ENCODE measurements at regions not wholly inside any gene's neighbourhood (a gene's known extent, or its start where the extent isn't known, plus 50 kb on each side); places are given as distances from the start of the nearest gene placed in this dataset.

DNA sequence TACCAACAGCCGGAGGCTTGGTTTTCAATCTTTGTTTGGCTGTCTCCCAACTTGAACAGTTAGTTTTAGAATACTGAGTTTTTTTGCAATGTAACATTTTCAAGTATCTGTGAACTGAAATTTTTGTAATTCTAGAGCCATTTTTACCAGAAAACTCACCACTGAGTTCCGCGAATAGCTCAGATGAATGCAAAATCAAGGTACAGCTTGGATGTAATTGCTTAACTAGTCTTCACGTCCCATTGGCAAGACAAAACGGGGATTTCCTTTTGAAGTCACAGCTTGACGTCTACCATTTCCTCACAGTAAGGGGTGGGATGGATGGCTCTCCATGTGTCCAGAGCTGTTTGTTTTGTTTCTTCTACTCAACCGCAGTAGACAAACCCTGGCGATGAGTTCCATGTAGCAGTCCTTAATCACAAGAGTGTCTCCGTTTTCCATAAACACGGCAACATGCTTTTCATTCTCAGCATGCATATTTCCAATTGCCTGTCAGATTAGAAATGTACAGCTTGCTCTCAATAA is 55.8 kb upstream of the FGFR2 start:
- TF ChIP-seq, protein P1, sequence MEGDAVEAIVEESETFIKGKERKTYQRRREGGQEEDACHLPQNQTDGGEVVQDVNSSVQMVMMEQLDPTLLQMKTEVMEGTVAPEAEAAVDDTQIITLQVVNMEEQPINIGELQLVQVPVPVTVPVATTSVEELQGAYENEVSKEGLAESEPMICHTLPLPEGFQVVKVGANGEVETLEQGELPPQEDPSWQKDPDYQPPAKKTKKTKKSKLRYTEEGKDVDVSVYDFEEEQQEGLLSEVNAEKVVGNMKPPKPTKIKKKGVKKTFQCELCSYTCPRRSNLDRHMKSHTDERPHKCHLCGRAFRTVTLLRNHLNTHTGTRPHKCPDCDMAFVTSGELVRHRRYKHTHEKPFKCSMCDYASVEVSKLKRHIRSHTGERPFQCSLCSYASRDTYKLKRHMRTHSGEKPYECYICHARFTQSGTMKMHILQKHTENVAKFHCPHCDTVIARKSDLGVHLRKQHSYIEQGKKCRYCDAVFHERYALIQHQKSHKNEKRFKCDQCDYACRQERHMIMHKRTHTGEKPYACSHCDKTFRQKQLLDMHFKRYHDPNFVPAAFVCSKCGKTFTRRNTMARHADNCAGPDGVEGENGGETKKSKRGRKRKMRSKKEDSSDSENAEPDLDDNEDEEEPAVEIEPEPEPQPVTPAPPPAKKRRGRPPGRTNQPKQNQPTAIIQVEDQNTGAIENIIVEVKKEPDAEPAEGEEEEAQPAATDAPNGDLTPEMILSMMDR (IDR thresholded peaks at IDR 0.05): no peak
- TF ChIP-seq POLR2AphosphoS5 (IDR thresholded peaks at IDR 0.05) (no peak), POLR2A (IDR thresholded peaks at IDR 0.05; ENCODE audit: low read depth) (no peak), EP300 (IDR thresholded peaks at IDR 0.05) (no peak)

All from esophagus muscularis mucosa (tissue), 4 donors.